ENCODE measurements at regions not wholly inside any gene's neighbourhood (a gene's known extent, or its start where the extent isn't known, plus 50 kb on each side); places are given as distances from the start of the nearest gene placed in this dataset.

DNA sequence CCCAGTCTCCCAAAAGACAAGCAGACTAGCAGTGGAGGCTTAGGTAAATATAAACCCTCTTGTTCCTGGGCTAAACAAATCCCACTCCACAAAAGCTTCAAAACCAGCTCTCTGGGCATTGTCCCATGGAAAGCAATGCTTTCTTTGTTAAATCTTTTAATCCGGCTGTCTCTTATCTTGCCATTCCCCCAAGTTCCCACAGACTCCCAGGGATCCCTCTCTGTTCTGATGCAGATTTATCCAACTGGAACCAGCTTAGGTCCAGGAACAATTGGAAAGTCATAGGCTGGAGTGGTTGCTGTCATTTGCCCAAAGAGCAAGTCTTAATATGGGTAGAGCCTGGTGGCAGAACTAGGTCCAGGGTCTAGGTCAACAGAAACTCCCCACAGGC is 110.1 kb upstream of the ATP1A1 start:
- TF ChIP-seq, protein P1, sequence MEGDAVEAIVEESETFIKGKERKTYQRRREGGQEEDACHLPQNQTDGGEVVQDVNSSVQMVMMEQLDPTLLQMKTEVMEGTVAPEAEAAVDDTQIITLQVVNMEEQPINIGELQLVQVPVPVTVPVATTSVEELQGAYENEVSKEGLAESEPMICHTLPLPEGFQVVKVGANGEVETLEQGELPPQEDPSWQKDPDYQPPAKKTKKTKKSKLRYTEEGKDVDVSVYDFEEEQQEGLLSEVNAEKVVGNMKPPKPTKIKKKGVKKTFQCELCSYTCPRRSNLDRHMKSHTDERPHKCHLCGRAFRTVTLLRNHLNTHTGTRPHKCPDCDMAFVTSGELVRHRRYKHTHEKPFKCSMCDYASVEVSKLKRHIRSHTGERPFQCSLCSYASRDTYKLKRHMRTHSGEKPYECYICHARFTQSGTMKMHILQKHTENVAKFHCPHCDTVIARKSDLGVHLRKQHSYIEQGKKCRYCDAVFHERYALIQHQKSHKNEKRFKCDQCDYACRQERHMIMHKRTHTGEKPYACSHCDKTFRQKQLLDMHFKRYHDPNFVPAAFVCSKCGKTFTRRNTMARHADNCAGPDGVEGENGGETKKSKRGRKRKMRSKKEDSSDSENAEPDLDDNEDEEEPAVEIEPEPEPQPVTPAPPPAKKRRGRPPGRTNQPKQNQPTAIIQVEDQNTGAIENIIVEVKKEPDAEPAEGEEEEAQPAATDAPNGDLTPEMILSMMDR (IDR thresholded peaks at IDR 0.05; ENCODE audit: insufficient read depth, low read depth, low read length): no peak
- no peak for TF ChIP-seq EZH2 (IDR thresholded peaks at IDR 0.05; ENCODE audit: insufficient read depth, low read length)
